Adrenal gland (tissue), 5 donors: ENCODE measurements at regions not wholly inside any gene's neighbourhood (a gene's known extent, or its start where the extent isn't known, plus 50 kb on each side); places are given as distances from the start of the nearest gene placed in this dataset.

Experiments used
- CTCF ChIP-seq, 6 experiments: fragments of 450-650 bp in 4 of 6; fragments of 200-600 bp in 2 of 6; sonication (generic) in 1 of 6; IDR thresholded peaks; 1 replicate in 5 of 6; 2 replicates in 1 of 6; pipeline versions ENCODE4 v1.5.1 to v1.8.0; 2016 to 2021; ENCODE audit warnings: antibody characterized with exemption in 6 of 6, mild to moderate bottlenecking in 2 of 6, moderate library complexity in 1 of 6
- POLR2A ChIP-seq, 2 donors: fragments of 450-650 bp; IDR thresholded peaks; one replicate each; pipeline ENCODE4 v1.6.1; 2017; ENCODE audit warnings: antibody characterized with exemption in 2 of 2, mild to moderate bottlenecking in 2 of 2, moderate library complexity in 1 of 2
- donor health status: DM: no; HTN: no; CAD: no.

GRCh38 chr7:16233517-16233916 is 187.8 kb downstream of the CRPPA start:
- TF ChIP-seq CTCF (IDR thresholded peaks at IDR 0.05), result no peak
- TF ChIP-seq POLR2A (IDR thresholded peaks at IDR 0.05), result no peak
